Breast epithelium (tissue), 3 donors: ENCODE measurements at regions not wholly inside any gene's neighbourhood (a gene's known extent, or its start where the extent isn't known, plus 50 kb on each side); places are given as distances from the start of the nearest gene placed in this dataset.

Experiments used
- POLR2A ChIP-seq: fragments of 450-650 bp; IDR thresholded peaks from one replicate; pipeline ENCODE4 v1.6.1; 2016; ENCODE audit warnings: antibody characterized with exemption, mild to moderate bottlenecking, moderate library complexity
- TF ChIP-seq, protein P1 (sequence below), 3 donors: fragments of 450-650 bp; IDR thresholded peaks; one replicate each; pipeline ENCODE4 v1.5.1; 2016 to 2017; ENCODE audit warnings: antibody characterized with exemption in 3 of 3, mild to moderate bottlenecking in 3 of 3, moderate library complexity in 3 of 3

DNA sequence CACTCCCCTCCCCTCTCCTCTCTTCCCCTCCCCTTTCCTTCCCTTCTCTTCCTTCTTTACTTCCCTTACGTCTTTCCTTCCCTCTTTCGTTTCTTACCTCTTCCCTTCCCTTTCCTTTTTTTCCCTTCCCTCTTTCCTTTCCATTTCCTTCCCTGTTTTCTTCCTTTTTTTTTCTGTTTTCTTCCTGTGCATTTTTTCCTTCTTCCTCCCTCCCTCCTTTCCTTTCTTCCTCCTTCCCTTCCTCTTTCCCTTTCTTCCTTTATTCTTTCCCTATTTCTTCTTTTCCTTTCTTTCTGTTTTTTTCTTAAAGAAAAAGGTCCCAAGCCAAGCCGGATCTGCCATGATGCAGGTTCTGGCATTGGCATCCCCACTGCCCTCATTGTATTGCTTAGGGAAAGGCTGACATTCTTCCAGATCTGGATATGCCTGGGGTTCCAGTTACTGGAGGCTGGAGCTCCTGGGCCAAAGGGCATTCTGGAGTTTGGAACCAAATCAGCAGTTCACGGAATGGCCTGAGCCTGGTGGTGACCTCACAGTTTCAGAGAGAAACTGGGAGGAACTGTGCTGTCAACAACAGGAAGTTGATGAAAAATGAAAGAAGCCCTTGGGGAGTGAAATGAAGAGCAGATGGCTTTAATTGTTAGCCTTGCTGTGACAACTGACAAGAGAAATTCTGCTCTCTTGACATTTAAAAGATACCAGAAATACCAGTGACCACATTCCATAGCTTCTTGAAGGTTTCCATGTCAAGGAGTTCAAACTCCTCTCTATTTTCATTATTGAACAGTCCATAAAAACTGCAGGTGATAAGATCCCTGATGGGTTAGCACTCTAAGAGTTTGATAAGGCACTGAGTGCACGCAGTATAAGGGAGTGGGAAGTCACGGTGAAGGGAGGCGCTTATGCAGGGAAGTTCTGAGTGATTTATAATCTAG is 622.1 kb downstream of the SPRY1 start:
- no peak for TF ChIP-seq POLR2A
- TF ChIP-seq, protein P1, sequence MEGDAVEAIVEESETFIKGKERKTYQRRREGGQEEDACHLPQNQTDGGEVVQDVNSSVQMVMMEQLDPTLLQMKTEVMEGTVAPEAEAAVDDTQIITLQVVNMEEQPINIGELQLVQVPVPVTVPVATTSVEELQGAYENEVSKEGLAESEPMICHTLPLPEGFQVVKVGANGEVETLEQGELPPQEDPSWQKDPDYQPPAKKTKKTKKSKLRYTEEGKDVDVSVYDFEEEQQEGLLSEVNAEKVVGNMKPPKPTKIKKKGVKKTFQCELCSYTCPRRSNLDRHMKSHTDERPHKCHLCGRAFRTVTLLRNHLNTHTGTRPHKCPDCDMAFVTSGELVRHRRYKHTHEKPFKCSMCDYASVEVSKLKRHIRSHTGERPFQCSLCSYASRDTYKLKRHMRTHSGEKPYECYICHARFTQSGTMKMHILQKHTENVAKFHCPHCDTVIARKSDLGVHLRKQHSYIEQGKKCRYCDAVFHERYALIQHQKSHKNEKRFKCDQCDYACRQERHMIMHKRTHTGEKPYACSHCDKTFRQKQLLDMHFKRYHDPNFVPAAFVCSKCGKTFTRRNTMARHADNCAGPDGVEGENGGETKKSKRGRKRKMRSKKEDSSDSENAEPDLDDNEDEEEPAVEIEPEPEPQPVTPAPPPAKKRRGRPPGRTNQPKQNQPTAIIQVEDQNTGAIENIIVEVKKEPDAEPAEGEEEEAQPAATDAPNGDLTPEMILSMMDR (IDR thresholded peaks at IDR 0.05) = no peak
